Coronary artery (tissue), 2 donors: ENCODE measurements at regions not wholly inside any gene's neighbourhood (a gene's known extent, or its start where the extent isn't known, plus 50 kb on each side); places are given as distances from the start of the nearest gene placed in this dataset.

Source experiments
- DNase-seq: peaks from one replicate; pipeline ENCODE4 v3.0.0-alpha.2; 2017; ENCODE audit warnings: low spot score
- H3K27ac ChIP-seq, 2 donors: fragments of 200-600 bp; sonication (generic); one replicate each; pipeline ENCODE4 v1.5.1; 2016 to 2019
- H3K4me3 ChIP-seq: fragments of 200-600 bp; sonication (generic); 2 replicates; pipeline ENCODE4 v1.5.1; 2016; ENCODE audit warnings: mild to moderate bottlenecking, moderate library complexity
- CTCF ChIP-seq: fragments of 200-600 bp; sonication (generic); IDR thresholded peaks from one replicate; pipeline ENCODE4 v1.5.1; 2019; ENCODE audit warnings: antibody characterized with exemption

DNA sequence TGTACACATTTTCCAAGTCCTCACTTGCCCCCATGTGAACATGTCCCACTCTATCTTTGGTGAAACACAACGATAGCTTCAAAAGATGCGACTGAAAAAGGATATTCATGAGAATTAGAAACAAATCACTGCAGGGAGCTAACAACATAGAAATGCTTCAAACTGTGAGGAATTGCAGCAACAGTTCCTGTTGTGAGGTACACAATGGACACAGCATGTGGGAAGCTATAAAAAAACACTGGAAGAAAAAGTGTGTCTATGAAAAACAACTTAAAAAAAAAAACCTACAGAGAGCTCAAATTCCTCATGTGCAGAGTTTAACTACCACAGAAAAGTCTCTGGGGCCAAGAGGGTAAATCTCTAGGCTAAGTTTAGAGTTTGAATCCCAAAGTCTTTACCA, 51.6 kb upstream of the BLTP1 start:
- DNase-seq, result no peak

GRCh38 chr4:122099896-122100295, 52.2 kb upstream of the BLTP1 start:
- no peak for DNase-seq
- TF ChIP-seq CTCF, result no peak
- H3K4me3 ChIP-seq, result no peak overlapping the region
- no peak overlapping the region for H3K27ac ChIP-seq

More for the DNA sequence above, 51.6 kb upstream of the BLTP1 start:
- H3K4me3 ChIP-seq, result no peak overlapping the region
- no peak for TF ChIP-seq CTCF
- H3K27ac ChIP-seq, result no peak overlapping the region

DNA sequence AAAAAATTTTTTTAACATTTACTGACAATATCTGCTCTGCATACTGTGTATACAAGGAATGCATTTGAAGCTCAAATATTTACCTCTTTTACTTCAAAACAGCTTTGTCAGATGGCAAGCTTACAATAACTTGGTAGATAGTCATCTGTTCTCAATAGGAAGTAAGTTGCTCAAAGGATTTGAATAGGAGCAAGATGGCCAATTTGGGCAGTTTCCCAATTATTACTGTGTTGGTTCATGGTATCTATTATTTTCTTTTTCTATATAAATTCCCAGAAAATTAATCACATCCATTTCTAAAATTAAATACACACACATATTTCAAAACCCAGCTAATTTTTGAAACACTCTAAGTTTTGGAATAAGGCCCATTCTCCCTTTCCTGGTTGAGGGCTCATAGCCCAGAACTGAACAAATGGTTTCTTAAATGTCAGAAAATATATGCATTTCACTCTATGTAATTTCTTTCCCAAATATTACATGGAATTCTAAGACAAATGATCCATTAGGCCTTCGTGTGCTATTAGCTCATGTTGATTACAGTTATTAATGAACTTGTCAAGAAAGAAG, 60.2 kb upstream of the BLTP1 start:
- no peak overlapping the region for H3K27ac ChIP-seq
- no peak for TF ChIP-seq CTCF
- H3K4me3 ChIP-seq, result no peak overlapping the region
- no peak for DNase-seq

GRCh38 chr4:122091397-122091796, 60.7 kb upstream of the BLTP1 start:
- no peak overlapping the region for H3K27ac ChIP-seq
- no peak for TF ChIP-seq CTCF
- no peak overlapping the region for H3K4me3 ChIP-seq
- no peak for DNase-seq

- no peak for DNase-seq
- no peak overlapping the region for H3K27ac ChIP-seq
- TF ChIP-seq CTCF, result no peak
- H3K4me3 ChIP-seq, result no peak overlapping the region
Measured at GRCh38 chr4:122090989-122091388, 61.1 kb upstream of the BLTP1 start.

DNA sequence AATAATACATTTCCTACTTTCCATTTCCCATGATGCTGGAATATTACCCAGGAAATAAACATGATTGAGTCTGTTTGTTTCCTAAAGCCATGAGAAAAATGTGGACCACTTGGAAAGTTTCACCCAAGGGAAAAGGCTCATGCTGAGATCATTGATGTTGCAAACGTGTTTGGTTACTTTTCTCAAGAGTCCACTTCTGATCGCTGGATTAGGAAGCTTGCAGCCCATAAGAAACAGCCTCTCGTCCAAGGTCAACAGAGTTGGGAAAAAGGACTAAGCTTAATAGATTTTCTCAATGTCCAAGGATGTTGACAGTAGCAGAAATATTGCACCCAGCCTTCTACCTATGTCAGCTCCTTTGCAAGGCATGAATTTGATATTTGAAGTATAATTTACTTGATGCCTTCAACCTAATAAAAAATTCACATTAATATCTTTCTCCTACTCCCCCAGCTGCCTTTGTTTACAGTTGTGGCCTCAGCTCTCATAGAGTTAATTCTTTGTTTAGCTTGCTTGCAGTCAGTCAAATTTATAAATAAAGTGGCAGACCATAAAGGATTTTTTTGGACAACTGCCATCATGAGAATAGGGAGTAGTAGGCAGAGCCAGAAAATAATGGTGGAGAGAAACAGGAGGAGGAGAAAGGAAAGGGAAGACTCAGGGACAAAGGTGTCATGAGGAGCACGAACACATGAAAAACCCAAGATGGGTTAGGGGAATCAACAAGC, 65.6 kb upstream of the BLTP1 start:
- H3K4me3 ChIP-seq, result no peak overlapping the region
- H3K27ac ChIP-seq, result no peak overlapping the region
- no peak for DNase-seq
- TF ChIP-seq CTCF, result no peak

DNA sequence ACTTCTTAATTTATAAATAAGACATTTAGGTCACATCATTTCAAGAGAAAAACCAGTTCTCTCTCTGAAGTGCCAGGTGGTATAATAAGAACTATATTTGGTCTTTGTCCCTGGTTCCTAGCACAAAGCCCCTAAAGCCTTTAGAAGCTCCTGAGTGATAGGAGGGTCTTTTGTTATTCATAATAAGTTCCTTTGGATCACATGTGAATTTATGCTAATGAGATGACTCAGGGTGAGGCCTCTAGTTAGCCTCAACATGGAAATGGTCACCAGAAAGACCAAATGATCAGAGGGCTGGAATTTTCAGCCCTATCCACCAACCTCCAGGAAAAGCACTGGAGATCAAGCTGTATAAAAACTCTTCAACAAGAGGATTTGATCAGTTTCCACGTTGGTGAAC, 68.1 kb upstream of the BLTP1 start:
- Histone ChIP-seq H3K27ac (no peak overlapping the region), H3K4me3 (no peak overlapping the region)
- TF ChIP-seq CTCF, result no peak
- DNase-seq, result no peak
